ENCODE measurements at regions not wholly inside any gene's neighbourhood (a gene's known extent, or its start where the extent isn't known, plus 50 kb on each side); places are given as distances from the start of the nearest gene placed in this dataset.

- TF ChIP-seq POLR2A (IDR thresholded peaks at IDR 0.05; ENCODE audit: low read depth, low read length) = no peak
- TF ChIP-seq PAX5 (IDR thresholded peaks at IDR 0.05; ENCODE audit: insufficient read depth, low read length, severe bottlenecking) = no peak
- no peak for TF ChIP-seq POLR2AphosphoS5 (IDR thresholded peaks at IDR 0.05; ENCODE audit: low read depth, low read length)
- TF ChIP-seq SPI1 (IDR thresholded peaks at IDR 0.05; ENCODE audit: low read depth, low read length) = no peak
- no peak for TF ChIP-seq TAF1 (IDR thresholded peaks at IDR 0.05; ENCODE audit: low read depth, low read length)
Observed at GRCh38 chr20:22848364-22848763, 186.7 kb upstream of the SSTR4 start.
